Adrenal gland (tissue), 9 donors: ENCODE measurements at regions not wholly inside any gene's neighbourhood (a gene's known extent, or its start where the extent isn't known, plus 50 kb on each side); places are given as distances from the start of the nearest gene placed in this dataset.

Experiments
- DNase-seq, 7 donors: peaks; one replicate each; pipeline ENCODE4 v3.0.0-alpha.2; 2019 to 2020
- H3K27ac ChIP-seq, 5 donors: fragments of 200-600 bp; sonication (generic) in 4 of 5; 1 replicate in 3 of 5; 2 replicates in 2 of 5; pipeline versions ENCODE4 v1.5.1 to v1.8.0; 2016 to 2020; ENCODE audit warnings: mild to moderate bottlenecking in 1 of 5
- H3K27me3 ChIP-seq: fragments of 200-600 bp; 2 replicates; pipeline ENCODE4 v1.8.0; 2021
- H3K36me3 ChIP-seq, 2 donors: fragments of 200-600 bp; replicated peaks in 1 of 2; 1 replicate in 1 of 2; 2 replicates in 1 of 2; pipeline versions ENCODE4 v1.5.1 to v1.8.0; 2018 to 2022
- H3K4me1 ChIP-seq, 2 donors: fragments of 200-600 bp; replicated peaks in 1 of 2; 1 replicate in 1 of 2; 2 replicates in 1 of 2; pipeline versions ENCODE4 v1.5.1 to v1.8.0; 2018 to 2021
- H3K4me3 ChIP-seq, 4 donors: fragments of 200-600 bp; sonication (generic) in 3 of 4; one replicate each; pipeline ENCODE4 v1.5.1; 2016 to 2018
- H3K9me3 ChIP-seq, 3 donors: fragments of 200-600 bp; sonication (generic) in 1 of 3; replicated peaks in 1 of 3; 1 replicate in 2 of 3; 2 replicates in 1 of 3; pipeline versions ENCODE4 v1.5.1 to v1.8.0; 2016 to 2021
- CTCF ChIP-seq, 6 experiments: fragments of 450-650 bp in 4 of 6; fragments of 200-600 bp in 2 of 6; sonication (generic) in 1 of 6; IDR thresholded peaks; 1 replicate in 5 of 6; 2 replicates in 1 of 6; pipeline versions ENCODE4 v1.5.1 to v1.8.0; 2016 to 2021; ENCODE audit warnings: antibody characterized with exemption in 6 of 6, mild to moderate bottlenecking in 2 of 6, moderate library complexity in 1 of 6
- POLR2A ChIP-seq, 2 donors: fragments of 450-650 bp; IDR thresholded peaks; one replicate each; pipeline ENCODE4 v1.6.1; 2017; ENCODE audit warnings: antibody characterized with exemption in 2 of 2, mild to moderate bottlenecking in 2 of 2, moderate library complexity in 1 of 2
- WGBS, 4 donors: extraction: QIAGEN DNeasy Blood & Tissue Kit in 2 of 4; methylation state at CpG; one replicate each; pipeline versions ENCODE4 v1.1.5 to v1.1.7; 2013 to 2017; 5-methylcytosine and 5-hydroxymethylcytosine counted together
- intact Hi-C, 2 donors: fragments of 100-400 bp; cut with DNase I; formaldehyde crosslinking; loops; one replicate each; pipeline versions ENCODE4 v1.14.1 to v1.15.0; 2022 to 2023
- donor health status: healthy with polysubstance abuse.
- donor health status: Bipolar disorder and iron deficiency.
- donor health status: DM: yes; HTN: yes; CAD: no.
- donor health status: DM: no; HTN: no; CAD: no.
- donor health status: DM: no; HTN: no; CAD: no.

DNA sequence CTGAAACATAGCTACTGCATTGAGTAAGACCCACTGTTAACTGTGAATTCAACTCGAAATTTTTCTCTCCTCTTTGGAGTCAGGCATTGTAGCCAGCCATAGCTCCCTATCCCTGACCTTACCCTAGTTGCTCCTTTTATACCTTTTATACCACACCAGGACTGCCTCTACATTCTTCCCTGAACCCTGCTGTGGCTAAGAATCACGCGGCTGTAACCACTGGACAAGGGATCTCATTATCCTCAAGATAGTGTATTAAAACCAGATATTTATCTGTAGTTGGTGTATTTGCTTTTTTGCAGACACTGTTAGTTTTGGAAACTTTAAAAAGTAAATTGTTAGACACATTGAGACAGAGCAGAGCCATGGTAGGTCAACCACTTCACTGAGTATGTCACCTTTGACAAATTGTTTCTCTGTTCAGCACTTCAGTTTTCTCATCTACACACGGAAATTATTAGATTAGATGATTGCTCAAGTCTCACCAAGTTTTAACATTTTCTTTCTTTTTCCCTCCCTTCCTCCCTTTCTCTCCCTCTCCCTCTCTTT lies 136.5 kb upstream of the PRNP start:
- intact Hi-C loops = no loop called here
- Histone ChIP-seq H3K4me1 (no peaks in the 10 kb centered on the region), H3K27me3 (no peaks in the 10 kb centered on the region), H3K4me3 (no peak overlapping the region), H3K27ac (no peak overlapping the region), H3K9me3 (no peaks in the 10 kb centered on the region), H3K36me3 (no peaks in the 10 kb centered on the region)
- TF ChIP-seq CTCF (IDR thresholded peaks at IDR 0.05) (no peak), POLR2A (IDR thresholded peaks at IDR 0.05) (no peak)
- WGBS, 4 donors = 60 to 65% (median 64%) methylated on average over 4 of the region's 4 CpGs
- DNase-seq = no peak

- intact Hi-C loops = no loop called here
Measured at GRCh38 chr20:4548552-4548951, 137.7 kb upstream of the PRNP start.

DNA sequence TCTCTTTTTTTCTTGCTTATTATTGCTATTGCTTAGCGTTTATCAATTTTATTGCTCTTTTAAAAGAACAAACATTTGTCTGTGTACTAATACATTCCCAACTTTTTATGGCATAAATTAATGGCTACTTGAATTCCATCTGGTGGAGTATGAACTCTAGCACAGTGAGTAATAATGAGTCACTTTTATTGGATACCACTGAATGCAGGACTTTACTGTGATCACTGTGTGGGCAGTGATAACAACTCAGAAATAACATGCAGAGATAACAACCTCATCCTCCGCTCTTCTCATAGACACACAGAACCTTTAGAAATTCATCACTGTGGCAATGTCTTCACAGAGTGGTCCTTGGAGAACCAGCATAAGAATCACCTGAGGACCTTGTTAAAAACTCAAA lies 139.5 kb upstream of the PRNP start:
- 53 to 66% (median 57%) methylated on average over 2 of the region's 2 CpGs for WGBS, 4 donors
- no peaks in the 10 kb centered on the region for H3K36me3 ChIP-seq
- no peaks in the 10 kb centered on the region for H3K9me3 ChIP-seq

More at GRCh38 chr20:4548552-4548951, 137.7 kb upstream of the PRNP start:
- DNase-seq = no peak
- Histone ChIP-seq H3K36me3 (no peaks in the 10 kb centered on the region), H3K4me1 (no peaks in the 10 kb centered on the region), H3K4me3 (no peak overlapping the region), H3K9me3 (no peaks in the 10 kb centered on the region), H3K27ac (no peak overlapping the region), H3K27me3 (no peaks in the 10 kb centered on the region)
- no peak for TF ChIP-seq POLR2A (IDR thresholded peaks at IDR 0.05)
- no peak for TF ChIP-seq CTCF (IDR thresholded peaks at IDR 0.05)
- 77 to 100% (median 89%) methylated on average over 1 to 2 of the region's 2 CpGs for WGBS, 4 donors

GRCh38 chr20:4546342-4546741 lies 139.9 kb upstream of the PRNP start:
- Histone ChIP-seq H3K4me3 (no peak overlapping the region), H3K4me1 (no peaks in the 10 kb centered on the region), H3K27ac (no peak overlapping the region), H3K27me3 (no peaks in the 10 kb centered on the region), H3K9me3 (no peaks in the 10 kb centered on the region), H3K36me3 (no peaks in the 10 kb centered on the region)
- intact Hi-C loops = no loop called here
- no peak for DNase-seq
- WGBS, 4 donors = 56 to 88% (median 82%) methylated on average over 1 of the region's 1 CpG
- TF ChIP-seq CTCF (IDR thresholded peaks at IDR 0.05) (no peak), POLR2A (IDR thresholded peaks at IDR 0.05) (no peak)

More for the DNA sequence above, 139.5 kb upstream of the PRNP start:
- Histone ChIP-seq H3K27me3 (no peaks in the 10 kb centered on the region), H3K4me3 (no peak overlapping the region), H3K27ac (no peak overlapping the region), H3K4me1 (no peaks in the 10 kb centered on the region)
- no peak for DNase-seq
- TF ChIP-seq CTCF (IDR thresholded peaks at IDR 0.05) (no peak), POLR2A (IDR thresholded peaks at IDR 0.05) (no peak)
- intact Hi-C loops = no loop called here
